GM21619 (cell line): ENCODE measurements at regions not wholly inside any gene's neighbourhood (a gene's known extent, or its start where the extent isn't known, plus 50 kb on each side); places are given as distances from the start of the nearest gene placed in this dataset.

Source experiments
- ATAC-seq: cut with Tn5 transposase; IDR thresholded peaks from one replicate; pipeline ENCODE4 v1.9.1; 2021; ENCODE audit not compliant: unreplicated experiment

- ATAC-seq, result peak; percentile 53
Measured at GRCh38 chr11:80155412-80156017, 714.7 kb upstream of the TENM4 start.

- ATAC-seq, result no peak
Measured at GRCh38 chr11:80146232-80146631, 705.4 kb upstream of the TENM4 start.

- no peak for ATAC-seq
Measured at GRCh38 chr11:80144897-80145594, 704.2 kb upstream of the TENM4 start.

GRCh38 chr11:80136991-80137390, 696.2 kb upstream of the TENM4 start:
- no peak for ATAC-seq

- ATAC-seq, result no peak
Measured at GRCh38 chr11:80129396-80129795, 688.6 kb upstream of the TENM4 start.

GRCh38 chr11:80122211-80122610, 681.4 kb upstream of the TENM4 start:
- ATAC-seq, result no peak

- no peak for ATAC-seq
Measured at GRCh38 chr11:80118073-80118472, 677.2 kb upstream of the TENM4 start.

- no peak for ATAC-seq
Measured at GRCh38 chr11:80116796-80117195, 676.0 kb upstream of the TENM4 start.

GRCh38 chr11:80109652-80110051, 668.8 kb upstream of the TENM4 start:
- no peak for ATAC-seq

GRCh38 chr11:80109031-80109430, 668.2 kb upstream of the TENM4 start:
- no peak for ATAC-seq

- no peak for ATAC-seq
Measured at GRCh38 chr11:80107415-80107814, 666.6 kb upstream of the TENM4 start.

- no peak for ATAC-seq
Measured at GRCh38 chr11:80104191-80104590, 663.4 kb upstream of the TENM4 start.

GRCh38 chr11:80103142-80103859, 662.5 kb upstream of the TENM4 start:
- ATAC-seq, result no peak

GRCh38 chr11:80097146-80097545, 656.3 kb upstream of the TENM4 start:
- no peak for ATAC-seq

- ATAC-seq, result no peak
Measured at GRCh38 chr11:80096736-80097135, 655.9 kb upstream of the TENM4 start.

GRCh38 chr11:80086496-80087055, 645.7 kb upstream of the TENM4 start:
- no peak for ATAC-seq

- no peak for ATAC-seq
Measured at GRCh38 chr11:80085563-80085962, 644.7 kb upstream of the TENM4 start.

- ATAC-seq, result no peak
Measured at GRCh38 chr11:80084608-80085007, 643.8 kb upstream of the TENM4 start.

GRCh38 chr11:80083531-80083951, 642.7 kb upstream of the TENM4 start:
- ATAC-seq, result no peak

GRCh38 chr11:80082406-80082805, 641.6 kb upstream of the TENM4 start:
- ATAC-seq, result no peak

GRCh38 chr11:80077113-80077512, 636.3 kb upstream of the TENM4 start:
- no peak for ATAC-seq

GRCh38 chr11:80074837-80075236, 634.0 kb upstream of the TENM4 start:
- ATAC-seq, result no peak
